H9 (cell line): ENCODE measurements at regions not wholly inside any gene's neighbourhood (a gene's known extent, or its start where the extent isn't known, plus 50 kb on each side); places are given as distances from the start of the nearest gene placed in this dataset.

Experiments used
- DNase-seq: peaks from one replicate; pipeline ENCODE4 v3.0.0-alpha.2; 2017
- H2AFZ ChIP-seq: one replicate; pipeline ENCODE4 v1.6.1; 2013; ENCODE audit warnings: mild to moderate bottlenecking, low read length, control low read depth, moderate library complexity
- H2AK5ac ChIP-seq: 2 replicates; pipeline ENCODE4 v1.6.1; 2013; ENCODE audit warnings: low read length, control low read depth, mixed read lengths; ENCODE audit not compliant: insufficient read length
- H2BK120ac ChIP-seq: one replicate; pipeline ENCODE4 v1.6.1; 2013; ENCODE audit warnings: low read depth, mild to moderate bottlenecking, low read length, control low read depth, inconsistent platforms; ENCODE audit not compliant: poor library complexity, severe bottlenecking
- H2BK12ac ChIP-seq: 2 replicates; pipeline ENCODE4 v1.6.1; 2013; ENCODE audit warnings: low read length, control low read depth, mixed read lengths, low read depth; ENCODE audit not compliant: insufficient read length
- H2BK15ac ChIP-seq: 2 replicates; pipeline ENCODE4 v1.6.1; 2013; ENCODE audit warnings: low read depth, low read length, control low read depth
- H2BK20ac ChIP-seq: one replicate; pipeline ENCODE4 v1.6.1; 2013; ENCODE audit warnings: low read depth, mild to moderate bottlenecking, low read length, control low read depth, inconsistent platforms; ENCODE audit not compliant: poor library complexity, severe bottlenecking
- H2BK5ac ChIP-seq: 2 replicates; pipeline ENCODE4 v1.6.1; 2013; ENCODE audit warnings: low read length, control low read depth, mixed read lengths; ENCODE audit not compliant: insufficient read length
- H3K14ac ChIP-seq: 2 replicates; pipeline ENCODE4 v1.6.1; 2013; ENCODE audit warnings: low read length, control low read depth; ENCODE audit not compliant: insufficient read depth
- H3K18ac ChIP-seq: 2 replicates; pipeline ENCODE4 v1.6.1; 2013; ENCODE audit warnings: low read depth, mild to moderate bottlenecking, mixed read lengths, low read length, control low read depth; ENCODE audit not compliant: insufficient read length
- H3K23ac ChIP-seq: 2 replicates; pipeline ENCODE4 v1.6.1; 2013; ENCODE audit warnings: low read length, control low read depth, mixed read lengths, low read depth; ENCODE audit not compliant: insufficient read length
- H3K23me2 ChIP-seq: 2 replicates; pipeline ENCODE4 v1.6.1; 2013; ENCODE audit warnings: low read depth, mild to moderate bottlenecking, mixed read lengths, low read length, control low read depth; ENCODE audit not compliant: insufficient read length, poor library complexity, severe bottlenecking
- H3K27ac ChIP-seq: 2 replicates; pipeline ENCODE4 v1.5.1; 2013; ENCODE audit warnings: low read length, control low read depth, mixed read lengths, low read depth; ENCODE audit not compliant: insufficient read length
- H3K27me3 ChIP-seq: 2 replicates; pipeline ENCODE4 v1.6.1; 2013; ENCODE audit warnings: low read length, control low read depth, inconsistent platforms; ENCODE audit not compliant: insufficient read depth
- H3K4ac ChIP-seq: 2 replicates; pipeline ENCODE4 v1.6.1; 2013; ENCODE audit warnings: low read depth, mild to moderate bottlenecking, control low read depth, inconsistent platforms, low read length, moderate library complexity
- H3K4me1 ChIP-seq: 2 replicates; pipeline ENCODE4 v1.6.1; 2013; ENCODE audit warnings: low read length, control low read depth, inconsistent platforms; ENCODE audit not compliant: insufficient read depth
- H3K4me2 ChIP-seq: 2 replicates; pipeline ENCODE4 v1.6.1; 2013; ENCODE audit warnings: low read length, control low read depth, mixed read lengths; ENCODE audit not compliant: insufficient read length, insufficient read depth
- H3K56ac ChIP-seq: 2 replicates; pipeline ENCODE4 v1.6.1; 2013; ENCODE audit warnings: low read depth, mild to moderate bottlenecking, mixed read lengths, low read length, control low read depth; ENCODE audit not compliant: insufficient read length
- H3K79me1 ChIP-seq: 2 replicates; pipeline ENCODE4 v1.6.1; 2013; ENCODE audit warnings: low read depth, mild to moderate bottlenecking, moderate library complexity, low read length, control low read depth, inconsistent platforms; ENCODE audit not compliant: insufficient read depth, poor library complexity, severe bottlenecking
- H3K79me2 ChIP-seq: 2 replicates; pipeline ENCODE4 v1.6.1; 2013; ENCODE audit warnings: low read length, control low read depth, inconsistent platforms; ENCODE audit not compliant: insufficient read depth
- H3K9ac ChIP-seq: 2 replicates; pipeline ENCODE4 v1.6.1; 2013; ENCODE audit warnings: low read length, control low read depth, mixed read lengths; ENCODE audit not compliant: insufficient read length; ENCODE audit errors: extremely low read depth
- H3K9me3 ChIP-seq: one replicate; pipeline ENCODE4 v1.6.1; 2013; ENCODE audit warnings: low read depth, low read length, inconsistent platforms; ENCODE audit not compliant: control insufficient read depth
- H3T11ph ChIP-seq: one replicate; pipeline ENCODE4 v1.6.1; 2013; ENCODE audit warnings: mild to moderate bottlenecking, low read length, control low read depth, inconsistent platforms
- H4K20me1 ChIP-seq: one replicate; pipeline ENCODE4 v1.6.1; 2013; ENCODE audit not compliant: control insufficient read depth, insufficient read length, insufficient read depth
- H4K5ac ChIP-seq: 2 replicates; pipeline ENCODE4 v1.6.1; 2013; ENCODE audit warnings: low read depth, mild to moderate bottlenecking, mixed read lengths, low read length, control low read depth; ENCODE audit not compliant: insufficient read length
- H4K8ac ChIP-seq: replicated peaks from 2 replicates; pipeline ENCODE4 v1.6.1; 2013; ENCODE audit warnings: low read length, control low read depth, mixed read lengths, low read depth; ENCODE audit not compliant: insufficient read length
- H4K91ac ChIP-seq: 2 replicates; pipeline ENCODE4 v1.6.1; 2013; ENCODE audit warnings: low read depth, mild to moderate bottlenecking, moderate library complexity, mixed read lengths, low read length, control low read depth; ENCODE audit not compliant: insufficient read length
- H3K27ac Mint-ChIP-seq, 3 experiments: 2 replicates in 2 of 3; 3 replicates in 1 of 3; pipeline ENCODE4 v1.8.0; 2020 to 2021; ENCODE audit warnings: mixed read lengths in 3 of 3, mild to moderate bottlenecking in 1 of 3, moderate library complexity in 1 of 3
- H3K27me3 Mint-ChIP-seq: 2 replicates; pipeline ENCODE4 v1.8.0; 2021; ENCODE audit warnings: low read depth, mild to moderate bottlenecking, moderate library complexity, mixed read lengths
- H3K36me3 Mint-ChIP-seq, 3 experiments: 2 replicates in 2 of 3; 3 replicates in 1 of 3; pipeline ENCODE4 v1.8.0; 2020 to 2021; ENCODE audit warnings: low read depth in 3 of 3, mixed read lengths in 3 of 3; ENCODE audit not compliant: insufficient read depth in 1 of 3
- H3K4me1 Mint-ChIP-seq, 2 experiments: 2 replicates each; pipeline ENCODE4 v1.8.0; 2020; ENCODE audit warnings: mixed read lengths in 2 of 2
- H3K4me3 Mint-ChIP-seq, 2 experiments: 2 replicates in 1 of 2; 3 replicates in 1 of 2; pipeline ENCODE4 v1.8.0; 2020 to 2021; ENCODE audit warnings: mild to moderate bottlenecking in 2 of 2, mixed read lengths in 2 of 2, moderate library complexity in 1 of 2
- H3K9me3 Mint-ChIP-seq, 2 experiments: 2 replicates in 1 of 2; 3 replicates in 1 of 2; pipeline ENCODE4 v1.8.0; 2020; ENCODE audit warnings: mild to moderate bottlenecking in 2 of 2, mixed read lengths in 2 of 2, moderate library complexity in 1 of 2
- CTCF ChIP-seq: fragments of 200-600 bp; sonication (generic); conservative IDR thresholded peaks from 3 replicates; pipeline ENCODE4 v1.8.0; 2021; ENCODE audit warnings: antibody characterized with exemption, mild to moderate bottlenecking
- WGBS: extraction: QIAGEN DNeasy Blood & Tissue Kit; methylation state at CpG from one replicate; pipeline ENCODE4 v1.1.7; 2013; ENCODE audit warnings: missing lambda C conversion rate, low lambda C conversion rate, mixed read lengths; ENCODE audit not compliant: insufficient read length; ENCODE audit errors: extremely low coverage; 5-methylcytosine and 5-hydroxymethylcytosine counted together

DNA sequence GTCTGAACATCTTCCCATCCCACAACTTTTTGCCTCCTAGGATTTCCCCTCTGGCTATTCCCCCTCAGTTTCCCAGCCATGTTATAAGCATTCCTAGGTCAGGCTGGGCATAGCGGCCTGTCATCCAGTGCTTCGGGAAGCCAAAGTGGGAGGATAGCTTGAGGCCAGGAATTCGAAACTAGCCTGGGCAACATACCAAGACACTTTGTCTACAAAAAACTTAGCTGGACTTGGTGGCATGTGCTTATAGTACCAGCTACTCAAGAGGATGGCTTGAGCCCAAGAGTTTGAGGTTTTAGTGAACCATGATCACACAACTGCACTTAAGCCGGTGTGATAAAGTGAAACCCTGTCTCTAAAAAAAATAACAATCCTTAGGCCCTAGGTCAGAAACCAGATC, 447.4 kb downstream of the KIF16B start:
- H4K5ac ChIP-seq = no peak overlapping the region
- no peaks in the 10 kb centered on the region for H3K23me2 ChIP-seq
- WGBS = no CpG with 5 or more reads among the region's 4 CpGs
- H2BK12ac ChIP-seq = no peak overlapping the region
- H3K9me3 ChIP-seq = no peaks in the 10 kb centered on the region
- H3K56ac ChIP-seq = no peak overlapping the region
- no peak overlapping the region for H3K4ac ChIP-seq
- no peak overlapping the region for H2BK5ac ChIP-seq
- TF ChIP-seq CTCF = no peak
- Mint-ChIP-seq H3K4me3 (no peak overlapping the region), H3K27me3 (no peaks in the 10 kb centered on the region; the same call in 1 of the 2 replicates), H3K27ac (no peak overlapping the region), H3K9me3 (peaks cover 3 to 6% of the 10 kb centered on the region in 2 experiments; a peak in 1 of 5 replicates), H3K36me3 (peaks cover 0 to 11% (median 0%) of the 10 kb centered on the region in 3 experiments; a peak in 3 of 7 replicates), H3K4me1 (no peaks in the 10 kb centered on the region)
- no peak overlapping the region for H3K14ac ChIP-seq
- H2BK120ac ChIP-seq = no peak overlapping the region
- no peaks in the 10 kb centered on the region for H3K27me3 ChIP-seq
- H2AFZ ChIP-seq = no peak overlapping the region
- no peak overlapping the region for H3K23ac ChIP-seq
- H4K20me1 ChIP-seq = no peaks in the 10 kb centered on the region
- no peaks in the 10 kb centered on the region for H3K79me2 ChIP-seq
- H3T11ph ChIP-seq = no peak overlapping the region
- no peak overlapping the region for H3K27ac ChIP-seq
- no peak overlapping the region for H3K9ac ChIP-seq
- H2AK5ac ChIP-seq = no peak overlapping the region
- H3K79me1 ChIP-seq = no peaks in the 10 kb centered on the region
- no peak overlapping the region for H2BK20ac ChIP-seq
- H3K18ac ChIP-seq = no peak overlapping the region
- no peaks in the 10 kb centered on the region for H3K4me1 ChIP-seq
- no peak overlapping the region for H4K8ac ChIP-seq
- no peak for DNase-seq
- H4K91ac ChIP-seq = no peak overlapping the region
- no peak overlapping the region for H2BK15ac ChIP-seq
- no peak overlapping the region for H3K4me2 ChIP-seq
